ENCODE measurements at regions not wholly inside any gene's neighbourhood (a gene's known extent, or its start where the extent isn't known, plus 50 kb on each side); places are given as distances from the start of the nearest gene placed in this dataset.
"Not testable (repeated sequence)": the region's sequence is repeated elsewhere in the genome, so short reads cannot be mapped to it uniquely, and the experiment has no call there.

GRCh38 chr10:4236905-4237304, 451.9 kb upstream of the KLF6 start:
- DNase-seq (ENCODE audit: low spot score) = not testable (repeated sequence)

- peak; percentile 91 for DNase-seq (ENCODE audit: low spot score)
These were observed 449.7 kb upstream of the KLF6 start for GRCh38 chr10:4234661-4235060.

- DNase-seq (ENCODE audit: low spot score) = no peak
These were observed 446.4 kb upstream of the KLF6 start for GRCh38 chr10:4231439-4231838.

GRCh38 chr10:4230036-4230435, 445.0 kb upstream of the KLF6 start:
- DNase-seq (ENCODE audit: low spot score) = no peak

GRCh38 chr10:4229106-4229505, 444.1 kb upstream of the KLF6 start:
- no peak for DNase-seq (ENCODE audit: low spot score)

DNA sequence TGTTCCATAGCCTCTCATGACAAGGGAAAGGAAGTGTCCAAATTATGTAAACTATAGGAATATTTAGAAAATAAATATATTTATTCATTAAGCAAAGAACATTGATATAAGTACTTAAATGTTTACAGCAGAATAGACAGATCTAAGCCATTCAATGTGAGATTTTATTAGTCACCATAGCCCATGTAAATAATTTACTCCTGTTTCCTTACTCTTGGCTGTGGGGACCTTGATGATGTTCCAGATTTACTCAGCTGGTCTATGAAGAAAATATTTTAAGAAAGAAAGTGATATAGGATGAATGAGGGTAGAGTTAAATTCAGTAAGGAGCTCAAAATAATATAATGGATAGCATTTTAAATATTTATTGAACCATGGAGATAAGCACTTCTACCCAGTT, 442.6 kb upstream of the KLF6 start:
- no peak for DNase-seq (ENCODE audit: low spot score)

GRCh38 chr10:4226941-4227540, 442.0 kb upstream of the KLF6 start:
- no peak for DNase-seq (ENCODE audit: low spot score)

DNA sequence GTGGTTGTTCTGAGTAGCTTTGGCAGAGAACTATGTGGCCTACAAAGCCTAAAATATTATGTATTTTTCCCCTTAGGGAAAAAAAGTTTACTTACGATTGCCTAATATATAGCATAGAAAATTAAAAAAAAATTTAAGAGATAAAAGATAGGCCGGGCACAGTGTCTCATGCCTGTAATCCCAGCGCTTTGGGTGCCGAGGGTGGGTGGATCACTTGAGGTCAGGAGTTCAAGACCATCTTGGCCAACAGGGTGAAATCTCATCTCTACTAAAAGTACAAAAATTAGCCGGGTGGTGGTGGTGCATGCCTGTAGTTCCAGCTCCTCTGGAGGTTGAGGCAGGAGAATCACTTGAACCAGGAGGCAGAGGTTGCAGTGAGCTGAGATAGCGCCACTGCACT, 439.2 kb upstream of the KLF6 start:
- no peak for DNase-seq (ENCODE audit: low spot score)

DNA sequence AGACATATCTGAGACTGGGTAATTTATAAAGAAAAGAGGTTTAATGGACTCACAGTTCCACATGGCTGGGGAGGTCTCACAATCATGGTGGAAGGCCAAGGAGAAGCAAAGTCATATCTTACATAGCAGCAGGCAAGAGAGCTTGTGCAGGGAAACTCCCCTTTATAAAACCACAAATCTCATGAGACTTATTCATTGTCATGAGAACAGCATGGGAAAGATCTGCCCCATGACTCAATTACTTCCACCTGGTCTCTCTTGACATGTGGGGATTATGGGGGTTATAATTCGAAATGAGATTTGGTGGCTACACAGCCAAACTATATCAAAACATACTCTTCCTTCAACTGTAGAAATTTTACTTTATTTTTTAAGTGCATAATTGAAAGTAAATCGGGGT, 436.3 kb upstream of the KLF6 start:
- DNase-seq (ENCODE audit: low spot score) = not testable (repeated sequence)

- DNase-seq (ENCODE audit: low spot score) = no peak
These were observed 434.9 kb upstream of the KLF6 start for GRCh38 chr10:4219901-4220300.

DNA sequence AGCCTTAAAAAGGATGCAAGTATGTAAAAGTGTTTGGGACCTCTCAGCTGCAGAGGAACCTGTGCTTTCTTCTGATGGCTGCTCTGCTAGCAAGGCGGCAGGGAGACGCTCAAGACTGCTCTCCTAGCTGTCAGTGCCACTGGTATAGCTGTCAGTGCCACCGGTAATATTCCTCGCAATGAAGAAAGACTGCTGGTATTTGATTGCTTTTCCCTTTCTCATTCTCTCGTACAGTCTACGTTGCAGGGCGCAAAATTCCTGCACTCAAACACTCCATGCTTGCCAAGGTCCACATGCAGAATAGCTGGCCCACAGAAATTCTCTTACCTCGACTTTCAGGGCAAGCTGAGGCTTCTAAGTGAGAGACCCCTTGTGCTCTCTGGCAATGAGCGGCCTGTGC, 432.6 kb upstream of the KLF6 start:
- DNase-seq (ENCODE audit: low spot score) = no peak

DNA sequence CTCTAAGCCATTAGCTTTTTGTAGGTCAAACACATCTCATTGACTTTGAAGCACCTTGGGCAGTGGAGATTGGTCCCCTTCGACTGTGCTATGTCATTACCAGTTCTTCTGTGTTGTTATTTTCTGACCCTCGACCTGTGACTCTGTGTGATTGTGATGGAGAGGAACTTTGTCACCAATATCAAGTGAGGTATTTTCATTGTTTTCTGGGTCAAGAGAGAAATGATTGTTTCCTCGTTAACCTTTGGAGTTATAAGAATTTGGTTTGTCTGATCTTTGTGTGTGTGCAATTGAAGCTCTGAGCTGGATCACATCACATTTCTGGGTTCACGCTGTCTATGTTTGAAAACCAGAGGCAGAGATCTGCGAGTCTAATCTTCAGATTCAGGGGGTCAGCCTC, 432.2 kb upstream of the KLF6 start:
- DNase-seq (ENCODE audit: low spot score) = no peak

DNA sequence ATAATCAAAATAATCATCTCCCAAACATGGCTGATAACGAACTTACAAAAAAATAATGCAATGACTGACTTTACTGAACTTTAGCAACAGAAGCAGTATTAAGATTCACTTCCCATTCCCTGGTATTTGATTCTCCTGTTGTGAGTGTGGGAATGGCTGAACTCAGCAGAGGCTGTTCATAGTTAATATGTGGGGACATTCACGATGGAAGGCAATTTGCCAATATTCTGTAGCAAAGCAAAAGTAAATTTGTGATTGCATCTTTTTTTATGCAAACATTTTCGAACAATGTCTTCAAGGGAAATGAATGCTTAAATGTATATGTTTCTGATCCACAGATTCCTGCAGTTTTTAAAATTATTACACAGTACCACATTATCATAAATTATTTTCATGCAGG, 431.7 kb upstream of the KLF6 start:
- DNase-seq (ENCODE audit: low spot score) = no peak

DNA sequence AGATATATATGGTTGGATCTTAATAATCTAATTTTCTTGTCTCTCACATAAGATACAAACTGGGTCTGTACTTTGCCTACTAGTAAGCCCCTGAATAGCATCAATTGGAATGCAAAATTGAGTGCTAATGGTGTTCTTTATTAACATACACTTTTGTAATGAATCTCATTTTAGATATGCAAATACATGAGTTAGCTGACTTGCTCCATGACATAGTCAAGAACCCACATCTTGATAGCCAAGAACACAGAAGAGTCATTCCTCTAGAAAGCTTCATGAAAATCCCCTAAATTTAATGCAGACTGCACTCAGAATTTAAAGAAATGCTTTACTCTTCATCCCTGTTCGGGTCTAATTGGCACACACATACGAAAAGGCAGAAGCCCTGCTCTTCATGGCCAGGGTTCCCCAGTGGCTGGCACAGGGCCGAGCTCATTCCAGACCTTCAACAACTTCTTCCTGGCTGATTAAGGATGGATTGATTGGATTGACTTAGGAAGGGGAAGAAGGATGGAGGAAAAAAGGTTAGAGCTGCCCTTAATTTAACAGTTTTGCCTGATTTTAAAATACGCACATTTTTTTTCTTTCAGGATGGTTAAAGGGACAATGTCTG, 431.1 kb upstream of the KLF6 start:
- DNase-seq (ENCODE audit: low spot score) = no peak

DNA sequence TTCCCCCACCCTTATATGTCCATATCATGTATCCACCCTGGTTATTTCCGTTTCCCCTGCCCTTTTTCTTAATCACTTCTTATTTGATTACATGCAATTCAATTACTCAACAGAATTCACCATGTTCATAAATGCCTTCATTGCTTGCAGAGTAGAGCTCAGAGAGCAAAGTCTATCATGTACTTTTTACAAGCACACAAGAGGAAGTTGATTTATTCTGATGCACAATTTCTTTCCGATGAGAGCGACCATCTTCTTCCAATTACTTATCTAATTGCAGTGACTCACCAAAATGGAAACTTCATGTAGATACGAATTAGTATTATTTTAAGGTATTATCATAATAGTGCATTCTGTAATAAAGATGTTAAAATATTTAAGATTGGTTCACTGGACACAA, 430.5 kb upstream of the KLF6 start:
- no peak for DNase-seq (ENCODE audit: low spot score)

GRCh38 chr10:4214908-4215307, 429.9 kb upstream of the KLF6 start:
- no peak for DNase-seq (ENCODE audit: low spot score)

- no peak for DNase-seq (ENCODE audit: low spot score)
These were observed 428.4 kb upstream of the KLF6 start for GRCh38 chr10:4213441-4213840.

DNA sequence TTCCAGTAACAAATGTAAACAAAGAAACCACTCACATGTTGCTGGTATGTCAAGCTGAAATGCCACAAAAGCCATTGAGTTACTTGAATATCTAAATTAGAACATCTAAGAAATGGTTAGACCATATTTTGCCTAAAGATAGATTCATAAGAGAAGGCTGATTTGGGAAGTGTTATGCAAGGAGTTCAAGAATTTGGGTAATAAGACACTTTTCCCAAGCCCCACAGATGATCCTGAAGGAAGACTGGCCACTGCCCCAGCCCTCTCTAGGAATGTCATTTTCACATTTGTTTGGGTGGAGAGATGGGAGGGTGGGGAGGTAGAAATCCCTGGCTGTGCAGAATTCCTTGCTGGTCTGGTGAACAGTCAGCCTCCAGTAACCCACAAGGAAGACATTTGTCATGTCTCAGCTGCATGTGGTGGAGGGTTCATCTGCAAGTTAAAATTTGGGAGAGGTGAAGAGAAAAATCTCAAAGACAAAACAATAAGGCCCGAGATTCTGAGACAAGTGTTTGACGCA, 427.2 kb upstream of the KLF6 start:
- DNase-seq (ENCODE audit: low spot score) = no peak

DNA sequence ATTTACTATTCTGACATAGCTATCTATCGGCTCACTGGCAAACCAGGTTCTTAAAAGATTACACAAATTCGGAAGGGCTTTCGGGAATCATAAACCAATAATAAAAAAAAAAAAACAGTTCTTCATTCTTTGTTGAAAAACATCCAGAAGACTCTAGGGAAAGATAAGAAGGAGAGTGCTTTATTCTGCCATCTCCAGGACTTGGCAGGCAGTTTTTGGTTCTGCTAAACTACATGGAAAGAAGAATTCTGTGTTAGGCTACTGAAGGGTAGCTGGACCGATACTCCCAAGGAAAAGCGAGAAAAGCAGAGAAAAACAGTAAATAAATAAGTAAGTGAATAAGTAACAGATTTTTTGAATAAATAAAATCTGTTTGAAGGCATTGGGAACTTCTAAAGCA, 423.5 kb upstream of the KLF6 start:
- DNase-seq (ENCODE audit: low spot score) = no peak

DNA sequence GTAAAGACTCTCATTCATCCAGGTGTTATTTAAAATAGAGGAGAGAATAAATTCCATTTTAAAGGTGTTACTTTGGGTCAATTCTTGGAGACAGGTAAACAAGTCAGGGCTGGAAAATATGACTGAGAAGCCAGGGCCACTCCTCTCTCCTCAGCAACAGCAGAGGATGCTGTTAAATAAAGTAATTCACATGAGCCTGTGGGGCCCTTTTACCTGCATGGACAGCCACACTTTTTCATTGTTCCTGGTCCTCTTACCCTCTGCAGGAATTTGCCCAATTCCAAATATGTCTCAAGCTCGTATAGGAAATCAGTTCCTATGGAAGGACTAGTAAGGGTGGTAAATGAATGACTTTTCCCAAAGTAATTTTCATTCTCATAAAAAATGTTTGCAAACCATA, 420.1 kb upstream of the KLF6 start:
- no peak for DNase-seq (ENCODE audit: low spot score)

DNA sequence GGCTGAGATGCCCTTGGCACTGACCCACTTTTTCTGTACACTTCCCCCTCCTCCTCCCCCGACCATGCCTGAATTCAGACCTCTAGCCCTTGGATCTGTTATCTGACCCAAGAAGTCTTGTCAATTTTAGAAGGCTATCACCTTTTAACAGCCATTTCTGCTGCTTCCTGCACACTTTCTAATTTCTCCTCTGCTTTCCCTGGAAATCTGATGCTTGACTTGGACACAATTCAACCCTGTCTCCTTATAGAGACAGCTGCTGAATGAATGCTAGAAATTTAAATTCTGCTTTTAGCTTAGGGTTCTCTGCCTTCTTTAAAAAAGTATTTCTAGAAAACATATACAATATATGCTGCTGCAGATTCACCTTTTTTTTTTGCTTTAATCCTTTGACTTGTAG, 417.9 kb upstream of the KLF6 start:
- no peak for DNase-seq (ENCODE audit: low spot score)

DNA sequence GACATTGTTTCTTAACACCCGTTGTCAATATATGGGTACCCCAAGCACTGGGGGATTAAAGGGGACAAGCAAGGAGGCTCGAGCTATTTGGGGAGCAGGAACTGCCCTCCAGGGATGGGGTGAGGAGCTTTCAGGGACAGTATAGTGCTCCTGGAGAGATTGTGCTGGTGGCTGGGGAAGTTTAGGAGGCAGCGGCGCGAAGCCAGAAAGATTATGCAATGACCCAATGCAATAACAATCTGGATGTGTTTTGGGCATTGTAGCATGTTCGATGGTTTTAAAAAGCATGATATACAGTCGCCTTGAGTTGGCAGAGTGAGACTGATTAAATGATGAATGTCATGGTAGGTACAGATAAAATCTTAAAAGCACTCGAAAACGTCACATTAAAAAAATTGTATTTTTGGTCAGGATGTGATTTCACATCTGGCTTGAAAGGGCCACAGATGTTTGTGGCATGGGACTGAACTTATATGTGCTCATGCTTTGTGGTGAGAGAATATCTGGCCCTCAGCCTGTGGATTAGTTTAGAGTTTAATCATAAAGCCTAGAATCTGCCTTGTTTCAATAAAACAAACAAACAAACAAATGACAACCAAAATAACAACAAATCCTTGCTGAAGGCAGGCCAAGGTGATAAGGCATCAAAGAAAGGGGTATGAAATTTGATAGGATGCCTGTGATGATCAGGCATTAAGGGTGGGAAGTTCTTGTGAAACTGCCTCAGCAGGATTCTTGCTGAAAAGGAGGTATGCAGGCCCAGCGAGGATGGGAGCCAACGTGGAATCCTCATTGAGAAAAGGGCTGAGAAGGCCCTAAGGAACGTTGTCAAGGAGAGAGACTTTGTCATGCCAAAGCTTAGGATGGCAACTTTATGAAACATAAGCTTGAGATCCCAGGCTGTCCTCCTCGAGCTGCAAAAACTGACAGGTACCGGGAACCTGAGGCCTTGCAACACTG, 417.1 kb upstream of the KLF6 start:
- DNase-seq (ENCODE audit: low spot score) = no peak

GRCh38 chr10:4199196-4199595, 414.2 kb upstream of the KLF6 start:
- DNase-seq (ENCODE audit: low spot score) = no peak

All from H4 (cell line).